ENCODE measurements at regions not wholly inside any gene's neighbourhood (a gene's known extent, or its start where the extent isn't known, plus 50 kb on each side); places are given as distances from the start of the nearest gene placed in this dataset.

DNA sequence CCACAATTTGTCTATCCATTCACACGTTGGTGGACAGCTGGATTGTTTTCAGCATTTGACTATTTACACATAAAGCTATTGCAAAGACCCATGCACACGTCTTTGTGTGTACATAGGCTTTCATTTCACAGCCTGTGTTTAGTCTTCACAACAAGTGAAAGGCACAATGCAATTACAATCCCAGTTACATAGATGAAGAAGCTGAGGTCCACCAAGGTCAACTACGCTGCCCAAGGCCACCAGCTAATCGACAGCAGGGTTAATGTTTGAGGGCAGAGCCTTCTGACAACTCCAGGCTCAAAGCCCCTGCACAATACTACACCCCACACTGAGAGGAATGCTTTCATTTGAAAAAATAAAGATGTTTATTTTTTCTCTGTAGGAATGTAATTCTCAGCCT, 93.6 kb upstream of the CDH13 start:
- no peak for TF ChIP-seq PPARD (CRISPR knock-in tag; IDR thresholded peaks at IDR 0.05)
- no peak for TF ChIP-seq SMARCA4 (IDR thresholded peaks at IDR 0.05)
- TF ChIP-seq ZBTB33 (CRISPR knock-in tag; IDR thresholded peaks at IDR 0.05), result no peak
- TF ChIP-seq GTF2F1 (IDR thresholded peaks at IDR 0.05; ENCODE audit: low read depth, low read length), result no peak
- no peak for TF ChIP-seq SIRT6 (IDR thresholded peaks at IDR 0.05; ENCODE audit: low read depth, low read length)
- TF ChIP-seq PCBP1 (IDR thresholded peaks at IDR 0.05; ENCODE audit: low read depth, low read length, poor library complexity, severe bottlenecking), result no peak
- TF ChIP-seq, protein P1, sequence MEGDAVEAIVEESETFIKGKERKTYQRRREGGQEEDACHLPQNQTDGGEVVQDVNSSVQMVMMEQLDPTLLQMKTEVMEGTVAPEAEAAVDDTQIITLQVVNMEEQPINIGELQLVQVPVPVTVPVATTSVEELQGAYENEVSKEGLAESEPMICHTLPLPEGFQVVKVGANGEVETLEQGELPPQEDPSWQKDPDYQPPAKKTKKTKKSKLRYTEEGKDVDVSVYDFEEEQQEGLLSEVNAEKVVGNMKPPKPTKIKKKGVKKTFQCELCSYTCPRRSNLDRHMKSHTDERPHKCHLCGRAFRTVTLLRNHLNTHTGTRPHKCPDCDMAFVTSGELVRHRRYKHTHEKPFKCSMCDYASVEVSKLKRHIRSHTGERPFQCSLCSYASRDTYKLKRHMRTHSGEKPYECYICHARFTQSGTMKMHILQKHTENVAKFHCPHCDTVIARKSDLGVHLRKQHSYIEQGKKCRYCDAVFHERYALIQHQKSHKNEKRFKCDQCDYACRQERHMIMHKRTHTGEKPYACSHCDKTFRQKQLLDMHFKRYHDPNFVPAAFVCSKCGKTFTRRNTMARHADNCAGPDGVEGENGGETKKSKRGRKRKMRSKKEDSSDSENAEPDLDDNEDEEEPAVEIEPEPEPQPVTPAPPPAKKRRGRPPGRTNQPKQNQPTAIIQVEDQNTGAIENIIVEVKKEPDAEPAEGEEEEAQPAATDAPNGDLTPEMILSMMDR (IDR thresholded peaks at IDR 0.05 in 2 of 3, conservative IDR thresholded peaks at IDR 0.05 in 1 of 3; ENCODE audit: insufficient read depth in 2 of 3, low read depth in 1 of 3, low read length in 3 of 3), result no peak
- TF ChIP-seq, protein P2, sequence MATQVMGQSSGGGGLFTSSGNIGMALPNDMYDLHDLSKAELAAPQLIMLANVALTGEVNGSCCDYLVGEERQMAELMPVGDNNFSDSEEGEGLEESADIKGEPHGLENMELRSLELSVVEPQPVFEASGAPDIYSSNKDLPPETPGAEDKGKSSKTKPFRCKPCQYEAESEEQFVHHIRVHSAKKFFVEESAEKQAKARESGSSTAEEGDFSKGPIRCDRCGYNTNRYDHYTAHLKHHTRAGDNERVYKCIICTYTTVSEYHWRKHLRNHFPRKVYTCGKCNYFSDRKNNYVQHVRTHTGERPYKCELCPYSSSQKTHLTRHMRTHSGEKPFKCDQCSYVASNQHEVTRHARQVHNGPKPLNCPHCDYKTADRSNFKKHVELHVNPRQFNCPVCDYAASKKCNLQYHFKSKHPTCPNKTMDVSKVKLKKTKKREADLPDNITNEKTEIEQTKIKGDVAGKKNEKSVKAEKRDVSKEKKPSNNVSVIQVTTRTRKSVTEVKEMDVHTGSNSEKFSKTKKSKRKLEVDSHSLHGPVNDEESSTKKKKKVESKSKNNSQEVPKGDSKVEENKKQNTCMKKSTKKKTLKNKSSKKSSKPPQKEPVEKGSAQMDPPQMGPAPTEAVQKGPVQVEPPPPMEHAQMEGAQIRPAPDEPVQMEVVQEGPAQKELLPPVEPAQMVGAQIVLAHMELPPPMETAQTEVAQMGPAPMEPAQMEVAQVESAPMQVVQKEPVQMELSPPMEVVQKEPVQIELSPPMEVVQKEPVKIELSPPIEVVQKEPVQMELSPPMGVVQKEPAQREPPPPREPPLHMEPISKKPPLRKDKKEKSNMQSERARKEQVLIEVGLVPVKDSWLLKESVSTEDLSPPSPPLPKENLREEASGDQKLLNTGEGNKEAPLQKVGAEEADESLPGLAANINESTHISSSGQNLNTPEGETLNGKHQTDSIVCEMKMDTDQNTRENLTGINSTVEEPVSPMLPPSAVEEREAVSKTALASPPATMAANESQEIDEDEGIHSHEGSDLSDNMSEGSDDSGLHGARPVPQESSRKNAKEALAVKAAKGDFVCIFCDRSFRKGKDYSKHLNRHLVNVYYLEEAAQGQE (IDR thresholded peaks at IDR 0.05; ENCODE audit: borderline replicate concordance), result no peak
- TF ChIP-seq, protein P2 (CRISPR knock-in tag; IDR thresholded peaks at IDR 0.05; ENCODE audit: low read depth), result no peak
- TF ChIP-seq NEUROD1 (IDR thresholded peaks at IDR 0.05; ENCODE audit: borderline replicate concordance, low read depth, low read length, partially characterized antibody), result no peak
- no peak for TF ChIP-seq RFX5 (IDR thresholded peaks at IDR 0.05; ENCODE audit: low read depth, low read length)
- no peak for TF ChIP-seq PHB2 (IDR thresholded peaks at IDR 0.05; ENCODE audit: low read depth)

Data from K562 (cell line).